GDM1 (cell line): ENCODE measurements at regions not wholly inside any gene's neighbourhood (a gene's known extent, or its start where the extent isn't known, plus 50 kb on each side); places are given as distances from the start of the nearest gene placed in this dataset.

Experiments
- DNase-seq: peaks from one replicate; lab custom pipeline; 2025; lab: John Stamatoyannopoulos, UW

DNA sequence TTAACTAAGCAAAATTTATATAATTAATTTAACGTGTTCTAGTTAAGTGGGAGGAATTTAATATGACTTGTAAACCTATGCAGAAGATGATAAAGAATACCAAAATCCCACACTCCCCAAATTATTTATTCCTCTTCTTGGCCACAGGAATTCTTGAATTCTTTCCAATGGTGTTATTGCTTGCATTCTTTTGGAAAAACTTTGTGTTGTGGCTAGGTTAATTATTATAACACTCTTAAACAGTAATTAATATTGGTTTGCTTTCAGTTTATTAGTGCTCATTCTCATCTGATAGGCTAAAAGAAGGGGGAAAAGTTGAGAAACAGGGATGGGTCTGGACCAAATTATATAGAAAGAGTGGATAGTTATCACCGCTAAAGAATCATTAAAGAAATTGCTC lies 141.5 kb upstream of the PABPC4L start:
- DNase-seq = no peak

DNA sequence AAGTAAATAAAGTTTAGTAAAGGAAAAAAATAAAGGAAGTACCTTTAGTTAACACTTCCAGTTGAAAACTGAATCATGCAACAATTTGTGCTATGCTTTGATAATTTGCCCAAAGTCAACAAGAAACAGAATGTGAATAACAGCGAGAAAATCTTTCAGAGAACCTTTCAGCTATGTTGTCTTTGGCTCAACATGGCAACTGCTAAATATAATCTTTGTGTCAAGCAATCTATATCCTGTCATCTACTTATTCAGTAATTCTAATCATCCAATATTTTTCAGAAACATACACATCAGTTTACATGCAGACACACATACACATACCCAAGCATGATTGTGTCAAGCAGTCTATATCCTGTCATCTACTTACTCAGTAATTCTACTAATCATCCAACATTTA lies 136.0 kb upstream of the PABPC4L start:
- DNase-seq = no peak

DNA sequence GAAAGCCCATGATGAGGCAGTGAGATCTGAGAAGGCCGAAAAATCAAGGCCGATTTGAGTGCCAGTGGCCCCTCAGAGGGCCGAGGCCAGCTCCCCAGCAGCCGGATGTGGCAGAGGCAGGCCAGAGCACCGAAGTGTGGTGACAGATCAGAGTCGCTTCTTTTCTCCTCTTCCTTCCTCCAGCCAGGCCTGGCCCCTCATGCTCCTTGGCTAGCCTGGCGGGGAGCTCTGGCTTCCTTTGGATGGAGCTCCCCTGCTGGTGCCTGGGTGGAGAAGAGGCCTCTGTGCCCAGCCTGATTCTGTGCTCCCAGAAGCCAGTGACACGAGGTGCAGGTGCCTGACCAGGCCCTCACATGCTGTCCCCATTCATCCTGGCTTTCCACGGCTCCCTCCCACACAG lies 127.2 kb upstream of the PABPC4L start:
- no peak for DNase-seq

DNA sequence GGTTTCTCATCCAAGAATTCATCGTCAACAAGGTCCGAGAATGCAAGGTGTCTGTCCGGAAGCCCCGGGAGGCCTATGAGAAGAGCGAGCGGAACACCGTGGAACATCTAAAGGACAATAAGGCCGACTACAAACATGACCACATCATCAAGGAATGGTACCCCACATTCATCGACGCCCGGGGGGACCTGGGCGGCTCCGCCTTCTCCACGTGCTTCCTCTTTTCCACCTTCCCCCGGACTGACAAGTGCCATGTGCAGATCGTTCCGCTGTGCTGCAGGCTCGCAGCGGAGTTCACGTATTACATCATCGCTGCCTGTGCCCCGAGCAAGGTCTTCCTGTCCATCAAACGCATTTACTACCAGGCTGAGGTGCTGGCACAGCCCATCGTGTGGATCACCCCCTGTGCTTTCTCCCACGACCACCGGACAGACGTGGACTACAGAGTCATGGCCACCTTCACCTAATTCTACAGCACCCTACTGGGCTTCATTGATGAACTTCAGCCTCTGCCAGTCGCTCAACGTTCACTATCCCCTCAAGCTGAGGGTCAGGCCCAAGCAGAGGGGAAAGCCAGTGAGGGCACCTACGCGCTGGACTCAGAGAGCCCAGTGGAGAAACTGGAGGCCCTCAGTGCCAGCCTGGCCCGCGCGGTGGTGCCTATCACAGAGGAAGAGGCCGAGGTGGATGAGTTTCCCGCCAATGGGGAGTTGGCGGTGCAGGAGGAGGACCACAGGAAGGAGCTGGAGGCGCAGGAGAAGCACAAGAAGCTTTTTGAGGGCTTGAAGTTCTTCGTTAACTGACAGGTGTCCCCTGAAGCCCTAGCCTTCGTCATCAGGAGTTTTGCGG lies 125.9 kb upstream of the PABPC4L start:
- no peak for DNase-seq

DNA sequence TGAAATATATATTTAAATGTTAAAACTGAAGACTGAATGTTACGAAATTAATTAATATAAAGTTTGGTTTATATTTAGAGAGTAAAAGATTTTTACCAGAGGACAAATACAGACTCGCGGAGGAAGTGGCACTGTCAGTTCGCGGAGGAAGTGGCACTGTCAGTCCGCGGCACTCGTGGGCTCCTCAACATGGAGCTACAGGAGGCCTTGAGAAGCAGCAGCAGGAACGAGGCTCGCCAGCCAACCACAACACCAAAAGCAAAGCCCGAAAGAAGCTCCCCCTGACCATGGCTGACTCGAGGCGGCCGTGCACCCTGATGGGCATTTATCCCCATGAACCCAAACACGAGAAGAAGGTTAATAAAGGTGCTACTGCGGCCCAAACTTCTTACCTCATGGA lies 125.3 kb upstream of the PABPC4L start:
- DNase-seq = no peak

DNA sequence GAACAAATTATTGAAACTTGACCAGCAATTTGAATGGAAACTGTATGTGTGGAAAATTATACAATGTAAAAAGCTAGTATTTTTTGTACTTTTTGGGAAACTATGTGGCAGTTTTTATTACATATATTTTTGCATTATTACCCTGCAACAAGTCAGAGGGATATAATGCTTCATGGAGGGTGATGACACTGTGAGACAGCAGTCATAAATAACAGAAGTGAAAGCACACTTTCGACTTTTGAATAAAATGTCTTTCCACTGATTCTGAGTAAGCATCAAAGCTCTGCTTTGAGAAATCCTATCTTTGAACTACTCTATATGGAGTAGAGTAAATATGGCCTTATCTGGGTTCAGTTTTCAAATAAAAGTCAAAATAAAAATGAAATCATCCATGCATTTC lies 122.6 kb upstream of the PABPC4L start:
- no peak for DNase-seq

DNA sequence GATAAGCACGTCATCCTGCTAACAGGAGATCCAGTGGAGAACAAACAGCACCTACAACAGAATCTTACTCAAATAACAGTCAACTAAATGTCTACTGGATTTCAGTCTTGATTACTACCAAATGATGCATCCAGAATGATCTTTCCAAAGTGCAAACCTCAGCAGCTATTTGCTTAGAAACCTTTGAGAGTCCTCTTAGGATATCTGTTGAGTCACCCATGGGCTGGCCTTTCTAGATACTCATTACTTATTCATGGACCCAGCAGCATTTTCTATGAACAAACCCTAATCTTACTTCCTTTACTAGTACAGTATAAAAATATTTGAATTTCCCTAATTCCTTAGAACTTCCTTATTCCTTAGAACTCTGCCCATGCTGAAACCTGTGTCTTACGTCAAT lies 118.5 kb upstream of the PABPC4L start:
- DNase-seq = no peak

DNA sequence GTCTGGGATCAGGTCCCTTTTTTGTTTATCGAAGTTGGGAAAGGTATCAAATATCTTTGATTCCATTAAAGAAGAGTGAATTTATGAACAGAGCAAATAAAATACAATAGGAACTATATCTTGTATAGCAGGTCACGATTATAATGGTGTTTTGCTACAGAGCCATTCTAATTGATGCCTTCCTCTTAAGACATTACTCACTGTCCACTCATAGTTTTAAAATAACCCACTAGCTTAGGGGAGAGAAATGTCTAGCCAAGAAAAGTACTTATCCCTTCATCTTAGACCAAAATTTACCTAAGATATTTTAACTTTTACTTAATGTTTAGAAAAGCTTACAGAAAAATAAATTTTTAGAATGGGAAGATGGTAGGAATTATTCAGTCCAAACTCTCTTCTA lies 112.0 kb upstream of the PABPC4L start:
- DNase-seq = no peak

DNA sequence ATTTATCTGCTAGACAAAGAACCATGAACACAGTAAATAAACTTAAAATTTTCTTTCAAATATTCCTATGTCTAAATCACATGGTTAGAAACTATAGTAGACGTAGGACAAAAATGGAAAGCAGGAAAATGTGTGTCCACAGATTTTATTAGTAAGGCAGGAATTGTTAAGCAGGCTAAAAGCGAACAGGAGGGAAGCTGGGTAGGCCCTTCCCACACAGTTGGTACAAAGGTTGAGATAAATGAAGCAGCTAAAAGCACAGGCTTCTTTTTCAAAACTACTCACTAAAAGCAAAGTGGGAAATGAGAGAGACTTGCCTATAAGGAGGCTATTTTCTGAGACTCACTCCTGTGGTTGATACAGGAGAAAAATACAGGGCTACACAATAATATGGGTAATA lies 108.1 kb upstream of the PABPC4L start:
- no peak for DNase-seq

DNA sequence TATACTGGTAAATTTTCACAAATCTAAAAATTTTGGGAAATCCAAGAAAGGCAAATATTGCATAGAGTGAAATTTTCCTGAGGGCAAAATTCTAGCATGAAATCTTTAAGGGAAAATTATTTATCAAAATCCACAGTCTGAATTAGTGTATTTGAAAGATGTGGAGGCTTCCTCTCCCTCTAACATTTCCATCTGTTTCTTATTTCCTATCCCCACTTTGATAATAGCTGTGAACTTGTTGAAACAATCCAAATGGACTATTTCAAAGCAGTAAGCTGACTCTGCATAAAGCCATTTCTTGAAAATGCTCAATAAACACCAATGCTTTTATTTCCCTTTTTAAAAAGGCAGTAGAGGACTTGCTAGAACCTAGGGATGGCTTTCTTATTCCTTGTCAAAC lies 107.3 kb upstream of the PABPC4L start:
- DNase-seq = no peak

DNA sequence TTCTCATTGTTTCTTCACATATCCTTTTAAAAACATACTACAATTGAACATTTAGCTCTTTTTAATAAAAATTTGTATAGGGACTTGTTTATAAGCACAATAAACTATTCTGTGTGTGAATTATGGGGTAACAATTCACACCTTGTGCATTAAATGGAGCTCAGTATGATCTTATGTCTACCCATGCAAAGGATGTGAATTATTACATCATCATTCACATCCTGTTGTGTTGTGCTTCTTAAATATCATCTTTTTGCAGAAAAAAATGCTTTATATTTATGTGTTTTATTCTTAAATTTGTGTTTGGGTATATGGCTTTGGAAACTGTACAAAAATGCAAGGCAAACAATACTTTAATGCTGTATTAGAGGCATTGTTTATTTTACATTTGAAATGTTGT lies 96.7 kb upstream of the PABPC4L start:
- no peak for DNase-seq

DNA sequence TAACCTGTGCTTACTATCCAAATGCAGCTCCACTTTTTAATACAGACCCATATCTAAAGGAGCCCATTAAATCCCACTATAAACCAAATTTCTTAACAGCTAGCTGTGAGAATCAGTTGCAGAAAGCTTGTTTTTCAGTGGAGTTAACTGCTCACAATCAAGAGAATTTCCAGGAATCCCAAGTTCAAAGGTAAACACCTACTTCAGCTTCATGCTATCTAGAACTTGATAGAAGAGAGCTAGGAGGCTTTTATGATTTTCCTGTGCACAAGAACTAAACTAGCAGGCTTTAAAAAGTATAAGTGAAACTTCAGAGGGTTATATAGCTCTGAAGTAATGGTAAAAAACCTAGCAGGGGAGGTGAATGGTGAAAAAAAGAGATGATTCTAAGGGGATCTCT lies 96.2 kb upstream of the PABPC4L start:
- DNase-seq = no peak

DNA sequence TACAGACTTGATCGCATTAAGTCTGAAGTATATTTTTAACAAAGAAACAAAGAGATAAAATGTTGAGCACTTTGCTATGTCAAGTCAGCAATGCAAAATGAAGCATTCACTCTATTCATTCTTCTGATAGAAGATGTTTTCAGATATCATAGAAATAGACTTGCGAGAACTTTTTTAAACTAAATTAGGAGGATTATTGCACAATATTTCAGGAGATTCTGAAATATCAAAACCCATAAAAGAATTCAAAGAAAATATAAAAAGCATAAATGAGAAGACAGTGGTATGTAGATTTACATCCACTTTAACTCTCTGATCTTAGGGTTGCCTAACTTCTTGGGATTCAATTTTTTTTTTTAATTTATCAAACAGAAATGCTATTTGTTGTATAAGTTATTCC lies 81.1 kb upstream of the PABPC4L start:
- no peak for DNase-seq

DNA sequence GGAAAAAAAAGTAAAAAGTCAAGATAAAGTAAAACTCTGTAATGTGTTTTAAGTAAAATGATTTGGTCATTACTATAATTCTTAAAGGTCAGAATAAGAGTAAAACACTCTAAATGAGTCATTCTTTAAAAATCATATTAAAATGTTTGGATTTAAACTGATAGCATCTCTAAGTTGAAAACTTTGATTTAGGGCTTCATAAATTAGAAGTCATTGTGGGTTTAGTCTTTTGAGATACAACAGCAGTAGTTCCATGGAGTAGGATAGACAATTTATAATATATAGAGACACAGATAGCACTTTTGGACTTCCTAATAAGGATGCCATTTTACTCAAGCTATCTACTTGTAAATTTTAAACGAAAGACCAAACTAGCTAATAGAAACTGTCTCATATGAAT lies 77.1 kb upstream of the PABPC4L start:
- DNase-seq = no peak

DNA sequence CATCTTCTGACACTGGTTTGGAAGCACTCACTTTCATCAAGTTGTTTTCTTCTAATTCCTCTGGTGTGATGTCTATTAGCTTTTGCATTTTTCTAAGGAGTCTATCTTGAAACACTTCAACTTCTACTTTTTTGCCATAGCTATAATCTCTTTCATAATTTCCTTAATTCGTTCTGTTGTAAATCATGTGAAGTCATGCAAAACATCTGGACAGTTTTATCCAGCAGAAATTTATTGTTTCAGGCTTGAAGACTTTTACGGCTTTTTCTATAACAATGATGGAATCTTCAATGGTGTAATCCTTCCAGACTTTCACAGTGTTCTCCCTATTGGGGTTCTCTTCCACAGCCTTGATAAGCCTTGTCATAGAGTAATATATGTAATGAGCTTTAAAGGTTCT lies 74.9 kb upstream of the PABPC4L start:
- no peak for DNase-seq

DNA sequence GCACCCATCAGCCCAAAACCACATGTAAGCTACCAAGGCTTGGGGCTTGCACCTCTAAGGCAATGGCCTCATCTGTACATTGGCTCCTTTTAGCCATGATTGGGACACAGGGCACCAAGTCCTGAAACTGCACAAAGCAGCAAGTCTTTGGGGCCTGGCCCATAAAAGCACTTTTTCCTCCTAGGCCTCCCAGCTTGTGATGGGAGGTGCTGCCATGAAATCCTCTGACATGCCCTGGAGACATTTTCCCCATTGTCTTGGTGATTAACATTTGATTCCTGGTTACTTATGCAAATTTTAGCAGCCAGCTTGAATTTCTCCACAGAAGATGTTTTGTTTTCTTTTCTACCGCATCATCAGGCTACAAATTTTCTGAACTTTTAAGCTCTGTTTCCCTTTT lies 58.5 kb upstream of the PABPC4L start:
- DNase-seq = no peak
